Brain microvascular endothelial cell (primary cell): ENCODE measurements at regions not wholly inside any gene's neighbourhood (a gene's known extent, or its start where the extent isn't known, plus 50 kb on each side); places are given as distances from the start of the nearest gene placed in this dataset.

Experiments used
- DNase-seq: peaks from one replicate; pipeline ENCODE4 v3.0.0-alpha.2; 2020
- H3K27ac ChIP-seq: fragments of 250-450 bp; sonication (Bioruptor Pico); 2 replicates; pipeline ENCODE4 v1.5.1; 2020; ENCODE audit warnings: mild to moderate bottlenecking, moderate library complexity
- H3K27me3 ChIP-seq: fragments of 250-450 bp; sonication (Bioruptor Pico); replicated peaks from 2 replicates; pipeline ENCODE4 v1.5.1; 2020; ENCODE audit warnings: mild to moderate bottlenecking
- H3K36me3 ChIP-seq: fragments of 250-450 bp; sonication (Bioruptor Pico); replicated peaks from 2 replicates; pipeline ENCODE4 v1.5.1; 2020; ENCODE audit warnings: mild to moderate bottlenecking
- H3K4me3 ChIP-seq: 2 replicates; pipeline ENCODE4 v1.5.1; 2011; ENCODE audit warnings: low read depth, mild to moderate bottlenecking, control low read depth, low read length, moderate library complexity
- CTCF ChIP-seq: IDR thresholded peaks from 2 replicates; pipeline ENCODE4 v1.5.1; 2011; ENCODE audit warnings: low read depth, mild to moderate bottlenecking, moderate library complexity, low read length, control low read depth, inconsistent platforms; ENCODE audit errors: missing control alignments
- in situ Hi-C: cut with HindIII; loops from 2 replicates; pipeline ENCODE4 v1.10.0; 2017; ENCODE audit warnings: low sequenced_read_pairs, low pct_ligation_motif_present

GRCh38 chr4:83780053-83780733 is 244.3 kb downstream of the GPAT3 start:
- Histone ChIP-seq H3K27ac (no peak overlapping the region), H3K27me3 (no peaks in the 10 kb centered on the region), H3K4me3 (no peak overlapping the region), H3K36me3 (no peaks in the 10 kb centered on the region)
- in situ Hi-C loops, result no loop called here
- TF ChIP-seq CTCF, result no peak
- no peak for DNase-seq

- no peak for DNase-seq
- in situ Hi-C loops, result no loop called here
- no peak for TF ChIP-seq CTCF
- H3K36me3 ChIP-seq, result no peaks in the 10 kb centered on the region
- H3K27me3 ChIP-seq, result no peaks in the 10 kb centered on the region
- H3K27ac ChIP-seq, result no peak overlapping the region
- no peak overlapping the region for H3K4me3 ChIP-seq
These were observed 243.5 kb downstream of the GPAT3 start for GRCh38 chr4:83779103-83780052.

- Histone ChIP-seq H3K27ac (no peak overlapping the region), H3K4me3 (no peak overlapping the region), H3K36me3 (no peaks in the 10 kb centered on the region), H3K27me3 (no peaks in the 10 kb centered on the region)
- in situ Hi-C loops, result no loop called here
- no peak for DNase-seq
- no peak for TF ChIP-seq CTCF
These were observed 236.8 kb downstream of the GPAT3 start for GRCh38 chr4:83772685-83773084.

- Histone ChIP-seq H3K4me3 (no peak overlapping the region), H3K27me3 (no peaks in the 10 kb centered on the region), H3K36me3 (no peaks in the 10 kb centered on the region), H3K27ac (no peak overlapping the region)
- DNase-seq, result peak; percentile 72
- peak; percentile 96 for TF ChIP-seq CTCF
- in situ Hi-C loops, result no loop called here
These were observed 235.3 kb downstream of the GPAT3 start for GRCh38 chr4:83771113-83771705.

GRCh38 chr4:83768146-83768545 is 232.2 kb downstream of the GPAT3 start:
- in situ Hi-C loops, result no loop called here
- no peak for DNase-seq
- no peak for TF ChIP-seq CTCF
- no peak overlapping the region for H3K4me3 ChIP-seq
- no peaks in the 10 kb centered on the region for H3K36me3 ChIP-seq
- no peak overlapping the region for H3K27ac ChIP-seq
- no peaks in the 10 kb centered on the region for H3K27me3 ChIP-seq
